GM12872 (cell line): ENCODE measurements at regions not wholly inside any gene's neighbourhood (a gene's known extent, or its start where the extent isn't known, plus 50 kb on each side); places are given as distances from the start of the nearest gene placed in this dataset.

Experiments used
- TF ChIP-seq, protein P1 (sequence below): IDR thresholded peaks from 3 replicates; pipeline ENCODE4 v1.5.1; 2011; ENCODE audit warnings: low read depth, mild to moderate bottlenecking, low read length, moderate library complexity; ENCODE audit not compliant: insufficient read depth

DNA sequence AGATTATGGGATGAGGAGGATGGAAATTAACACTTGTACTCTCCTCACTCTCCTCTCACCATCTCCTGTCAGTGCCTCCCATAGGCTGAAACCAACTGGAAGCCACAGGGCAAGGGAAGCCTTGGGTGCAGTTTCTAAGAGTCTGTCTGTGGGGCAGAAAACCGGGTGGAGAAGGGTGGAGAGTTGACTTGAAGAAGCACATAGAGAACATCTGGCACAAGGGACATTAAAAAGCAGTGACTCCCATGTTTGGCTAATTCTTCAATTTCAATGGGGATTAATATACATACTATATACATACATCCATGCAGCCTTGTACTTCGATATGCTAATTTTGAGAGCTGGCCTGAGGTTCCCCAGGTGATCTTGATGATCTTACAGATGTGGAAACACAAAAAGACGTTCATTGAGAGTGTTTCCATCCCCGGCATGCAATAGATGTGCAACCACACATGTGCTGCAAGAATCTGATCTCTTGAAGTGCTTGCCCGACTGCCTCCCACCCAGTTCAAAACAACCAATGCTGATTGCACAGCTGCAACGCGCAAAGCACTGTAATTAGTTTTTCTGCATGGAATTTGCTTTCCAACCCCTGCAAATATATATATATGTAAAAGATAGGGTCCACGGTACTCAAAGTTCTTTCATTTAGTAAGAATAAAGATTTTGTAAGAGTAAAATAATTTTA, 121.9 kb upstream of the TMC3 start:
- TF ChIP-seq, protein P1, sequence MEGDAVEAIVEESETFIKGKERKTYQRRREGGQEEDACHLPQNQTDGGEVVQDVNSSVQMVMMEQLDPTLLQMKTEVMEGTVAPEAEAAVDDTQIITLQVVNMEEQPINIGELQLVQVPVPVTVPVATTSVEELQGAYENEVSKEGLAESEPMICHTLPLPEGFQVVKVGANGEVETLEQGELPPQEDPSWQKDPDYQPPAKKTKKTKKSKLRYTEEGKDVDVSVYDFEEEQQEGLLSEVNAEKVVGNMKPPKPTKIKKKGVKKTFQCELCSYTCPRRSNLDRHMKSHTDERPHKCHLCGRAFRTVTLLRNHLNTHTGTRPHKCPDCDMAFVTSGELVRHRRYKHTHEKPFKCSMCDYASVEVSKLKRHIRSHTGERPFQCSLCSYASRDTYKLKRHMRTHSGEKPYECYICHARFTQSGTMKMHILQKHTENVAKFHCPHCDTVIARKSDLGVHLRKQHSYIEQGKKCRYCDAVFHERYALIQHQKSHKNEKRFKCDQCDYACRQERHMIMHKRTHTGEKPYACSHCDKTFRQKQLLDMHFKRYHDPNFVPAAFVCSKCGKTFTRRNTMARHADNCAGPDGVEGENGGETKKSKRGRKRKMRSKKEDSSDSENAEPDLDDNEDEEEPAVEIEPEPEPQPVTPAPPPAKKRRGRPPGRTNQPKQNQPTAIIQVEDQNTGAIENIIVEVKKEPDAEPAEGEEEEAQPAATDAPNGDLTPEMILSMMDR: no peak

DNA sequence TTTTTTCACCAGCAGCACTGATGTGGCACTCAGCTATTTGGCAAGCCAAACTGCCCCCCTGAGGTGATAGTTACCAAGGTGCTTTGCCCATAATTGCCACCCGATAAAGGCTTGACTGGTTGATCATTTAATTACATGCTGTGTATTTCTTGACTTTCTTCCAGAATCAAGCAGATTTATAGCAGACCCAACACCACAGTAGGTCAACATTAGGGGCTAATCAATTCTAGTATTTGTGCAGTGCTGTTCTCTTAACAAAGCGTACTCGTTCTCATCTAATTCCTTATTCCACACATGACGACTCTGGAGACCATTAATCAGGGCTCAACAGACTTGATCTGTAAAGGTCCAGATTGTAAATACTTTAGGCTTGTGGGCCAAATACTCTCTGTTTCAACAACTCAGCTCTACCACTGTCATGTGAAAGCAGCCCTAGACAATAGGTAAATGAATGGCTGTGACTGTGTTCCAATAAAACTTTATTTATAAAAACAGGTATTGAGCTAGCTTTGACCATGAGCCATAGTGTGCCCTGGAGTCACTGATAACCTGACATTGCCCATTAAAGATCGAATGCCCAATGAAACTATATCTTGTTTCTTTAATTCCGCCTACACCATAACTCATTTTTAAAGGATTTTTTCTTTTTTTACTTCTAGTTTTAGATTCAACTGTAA, 119.1 kb upstream of the TMC3 start:
- TF ChIP-seq, protein P1: no peak

DNA sequence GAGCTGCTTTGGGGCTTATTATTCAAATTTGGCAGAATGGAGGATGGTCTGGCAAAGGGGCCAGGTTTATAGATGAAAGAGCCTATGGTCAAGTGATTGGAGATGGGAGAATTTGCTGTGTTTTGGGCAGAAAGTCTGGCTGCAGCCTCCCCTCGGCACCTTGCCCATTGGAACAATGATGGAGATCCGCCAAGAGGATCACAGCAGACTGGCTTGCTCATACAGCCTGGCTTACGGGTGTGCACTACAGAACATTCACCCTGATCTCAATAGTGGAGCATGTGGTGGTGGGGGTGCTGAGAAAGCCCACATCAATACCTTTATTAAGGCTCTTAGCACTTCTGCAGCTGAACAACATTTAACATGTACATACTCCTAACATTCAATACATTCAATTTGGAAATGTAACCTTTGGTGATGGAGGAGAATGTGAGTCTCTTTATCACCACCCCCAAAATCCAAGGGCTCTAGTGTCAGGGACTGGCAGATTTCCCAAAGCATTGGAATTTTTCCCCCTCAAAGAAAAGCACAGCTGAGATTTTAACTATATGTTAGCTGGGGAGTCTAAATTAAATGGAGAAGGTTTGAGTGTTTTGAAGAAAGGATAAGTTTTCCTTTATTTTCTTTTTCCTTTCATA, 118.4 kb upstream of the TMC3 start:
- TF ChIP-seq, protein P1: no peak

DNA sequence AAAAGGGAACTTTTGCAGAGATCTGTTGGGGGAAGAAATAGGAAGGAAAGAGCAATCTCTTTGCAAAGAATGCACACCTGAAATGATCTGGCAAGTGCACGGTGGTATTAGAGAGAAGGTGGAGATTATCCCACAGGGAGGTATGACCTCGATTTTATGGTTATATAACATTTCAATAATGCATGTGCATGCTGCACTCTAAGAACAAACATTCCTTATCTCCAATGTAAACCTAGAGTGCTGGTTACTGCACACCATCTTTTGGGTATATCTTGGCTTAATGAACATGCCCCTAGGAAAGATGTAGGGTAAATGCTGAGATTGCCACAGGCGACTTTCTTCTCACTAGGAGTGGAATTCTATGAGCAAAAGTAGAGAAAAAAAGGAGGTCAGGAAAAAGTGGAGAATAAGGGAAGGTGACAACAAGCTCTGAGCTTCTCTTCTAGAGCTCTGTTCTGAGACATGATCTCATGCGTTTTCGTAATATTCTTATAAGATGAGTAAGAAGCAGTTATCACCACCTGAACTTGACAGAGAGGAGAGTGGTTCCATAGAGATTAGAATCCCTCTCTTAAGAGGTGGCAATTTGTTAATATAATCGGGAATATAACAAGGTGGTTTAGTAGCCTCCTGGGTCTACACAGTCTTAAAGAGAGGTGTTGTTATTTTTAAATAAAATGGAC, 117.5 kb upstream of the TMC3 start:
- TF ChIP-seq, protein P1: no peak

DNA sequence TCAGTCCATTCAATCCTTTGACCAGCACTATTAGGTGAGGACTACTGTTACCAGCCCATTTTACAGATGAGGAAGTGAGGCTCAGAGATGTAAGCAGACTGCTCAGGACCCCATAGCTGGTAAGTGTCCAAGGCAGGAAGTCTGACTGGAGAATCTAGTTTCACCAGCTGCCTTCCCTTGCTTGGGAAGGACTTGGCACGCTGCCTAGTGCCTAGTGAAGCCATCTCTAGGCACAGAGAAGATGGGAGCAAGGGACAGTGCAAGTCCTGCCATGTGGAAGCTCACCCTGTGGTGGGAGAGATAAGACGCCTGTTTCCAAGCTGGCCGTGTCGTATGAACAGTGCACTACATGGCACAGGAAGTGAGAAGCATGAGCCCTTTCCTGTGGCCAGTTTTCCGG, 111.8 kb upstream of the TMC3 start:
- TF ChIP-seq, protein P1: no peak

DNA sequence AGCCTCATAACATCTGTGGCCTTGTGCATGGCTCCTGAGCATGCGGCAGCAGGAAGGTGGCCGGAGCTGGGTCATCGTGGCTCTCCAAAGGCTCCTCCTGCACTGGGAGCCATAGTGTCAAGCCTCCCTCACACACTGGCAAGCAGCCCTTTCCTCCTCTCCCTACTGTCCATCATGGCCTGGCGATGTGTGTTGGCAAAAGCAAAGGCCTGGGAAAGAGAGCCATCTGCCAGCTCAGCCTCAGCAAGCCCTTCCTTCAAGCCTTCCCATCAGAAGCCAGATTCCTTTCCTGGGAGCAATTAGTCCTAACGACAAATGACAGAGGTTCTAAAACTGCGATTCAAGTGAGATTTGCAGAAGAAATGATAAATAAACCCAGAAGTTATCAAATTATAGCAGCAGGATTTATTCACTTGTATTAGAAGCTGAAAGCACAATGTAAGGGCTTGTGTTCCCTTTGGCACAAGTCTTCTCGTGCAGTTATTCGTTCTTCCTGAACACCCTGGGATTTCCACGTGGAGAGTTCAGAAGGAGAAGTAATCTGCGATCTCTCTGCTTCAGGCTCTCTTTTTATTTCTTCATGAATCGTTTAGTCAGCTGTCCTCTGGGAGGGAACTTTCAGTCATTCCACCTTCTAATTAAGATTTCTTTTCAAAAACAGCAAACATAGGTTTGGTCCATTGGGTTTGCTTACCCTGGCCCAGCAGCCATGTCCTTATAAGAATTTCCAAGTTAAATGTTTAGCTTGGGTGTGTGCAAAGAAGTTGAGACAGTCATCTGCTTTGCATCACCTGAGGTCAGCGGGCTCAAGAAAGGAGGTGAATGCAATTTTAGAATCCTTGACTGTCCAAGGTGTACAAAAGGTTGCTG, 110.3 kb upstream of the TMC3 start:
- TF ChIP-seq, protein P1: no peak
